MM.1S (cell line): ENCODE measurements at regions not wholly inside any gene's neighbourhood (a gene's known extent, or its start where the extent isn't known, plus 50 kb on each side); places are given as distances from the start of the nearest gene placed in this dataset.

Source experiments
- DNase-seq: peaks from one replicate; pipeline ENCODE4 v3.0.0-alpha.2; 2015
- H2AFZ ChIP-seq: fragments of 300-600 bp; sonication (generic); 2 replicates; pipeline ENCODE4 v1.6.0; 2016; ENCODE audit warnings: antibody characterized with exemption, low read length
- H3F3A ChIP-seq: fragments of 300-600 bp; sonication (generic); 2 replicates; pipeline ENCODE4 v1.6.1; 2016; ENCODE audit warnings: mild to moderate bottlenecking, antibody characterized with exemption, low read length, moderate library complexity, mixed read lengths; ENCODE audit not compliant: insufficient read depth
- H3K27ac ChIP-seq: fragments of 300-600 bp; sonication (generic); 2 replicates; pipeline ENCODE4 v1.5.1; 2016; ENCODE audit warnings: mild to moderate bottlenecking, low read length
- H3K27me3 ChIP-seq: fragments of 300-600 bp; sonication (generic); replicated peaks from 2 replicates; pipeline ENCODE4 v1.6.0; 2016; ENCODE audit warnings: low read length; ENCODE audit not compliant: insufficient read depth
- H3K36me3 ChIP-seq: fragments of 300-600 bp; sonication (generic); replicated peaks from 2 replicates; pipeline ENCODE4 v1.6.1; 2016; ENCODE audit warnings: mild to moderate bottlenecking, low read length, mixed read lengths; ENCODE audit not compliant: insufficient read depth
- H3K4me1 ChIP-seq: fragments of 300-600 bp; sonication (generic); 2 replicates; pipeline ENCODE4 v1.6.1; 2016; ENCODE audit warnings: low read length, mixed read lengths
- H3K4me2 ChIP-seq: fragments of 300-600 bp; sonication (generic); 2 replicates; pipeline ENCODE4 v1.6.0; 2016; ENCODE audit warnings: low read depth, low read length
- H3K4me3 ChIP-seq: fragments of 300-600 bp; sonication (generic); 2 replicates; pipeline ENCODE4 v1.5.1; 2016; ENCODE audit warnings: low read length, mixed read lengths
- H3K79me2 ChIP-seq: fragments of 300-600 bp; sonication (generic); 2 replicates; pipeline ENCODE4 v1.6.1; 2016; ENCODE audit warnings: mixed run types, low read length, mixed read lengths
- H3K9ac ChIP-seq: fragments of 300-600 bp; sonication (generic); 2 replicates; pipeline ENCODE4 v1.6.1; 2016; ENCODE audit warnings: low read length, mixed read lengths
- H3K9me2 ChIP-seq: fragments of 300-600 bp; sonication (generic); replicated peaks from 2 replicates; pipeline ENCODE4 v1.6.1; 2016; ENCODE audit warnings: mild to moderate bottlenecking, low read length, mixed read lengths; ENCODE audit not compliant: insufficient read depth
- H3K9me3 ChIP-seq: fragments of 300-600 bp; sonication (generic); replicated peaks from 2 replicates; pipeline ENCODE4 v1.6.1; 2016; ENCODE audit warnings: mild to moderate bottlenecking, low read length, mixed read lengths; ENCODE audit not compliant: insufficient read depth
- H4K20me1 ChIP-seq: fragments of 300-600 bp; sonication (generic); 2 replicates; pipeline ENCODE4 v1.6.1; 2016; ENCODE audit warnings: mild to moderate bottlenecking, low read length, moderate library complexity, mixed read lengths; ENCODE audit not compliant: insufficient read depth
- EZH2 ChIP-seq: fragments of 300-600 bp; sonication (generic); optimal IDR thresholded peaks from 2 replicates; pipeline ENCODE3; 2017; ENCODE audit warnings: low read depth, mild to moderate bottlenecking, antibody characterized with exemption, low read length, mixed read lengths
- EZH2phosphoT487 ChIP-seq: fragments of 300-600 bp; sonication (generic); IDR thresholded peaks from 2 replicates; pipeline ENCODE4 v1.6.1; 2018; ENCODE audit warnings: antibody characterized with exemption, low read length
- TF ChIP-seq, protein P1 (sequence below): fragments of 300-600 bp; sonication (generic); IDR thresholded peaks from 2 replicates; pipeline ENCODE4 v1.5.1; 2016; ENCODE audit warnings: antibody characterized with exemption, low read length, mixed read lengths

DNA sequence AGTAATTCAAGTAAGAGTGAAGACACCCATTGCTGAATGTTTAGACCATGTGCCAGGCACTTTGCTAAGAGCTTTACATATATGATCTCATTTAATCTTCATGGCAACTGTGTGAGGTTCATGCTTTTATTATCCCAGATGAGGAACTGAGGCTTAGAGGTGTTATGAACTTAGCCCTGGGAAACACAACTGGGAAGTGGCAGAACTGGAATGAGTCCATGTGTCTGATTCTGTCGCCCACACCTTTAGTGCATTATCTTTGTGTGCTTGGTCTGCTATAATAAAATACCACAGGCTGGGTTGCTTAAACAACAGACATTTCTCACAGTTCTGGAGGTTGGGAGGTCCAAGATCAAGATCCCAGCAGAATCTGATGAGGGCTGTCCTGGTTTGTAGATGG lies 108.7 kb upstream of the PLET1 start:
- Histone ChIP-seq H3F3A (no peaks in the 10 kb centered on the region), H3K79me2 (no peaks in the 10 kb centered on the region), H2AFZ (no peak overlapping the region), H3K27me3 (no peaks in the 10 kb centered on the region), H3K9ac (no peak overlapping the region), H3K27ac (no peak overlapping the region), H3K4me3 (no peak overlapping the region), H3K9me3 (no peaks in the 10 kb centered on the region), H3K4me1 (no peaks in the 10 kb centered on the region), H3K4me2 (no peak overlapping the region), H3K9me2 (no peaks in the 10 kb centered on the region), H3K36me3 (no peaks in the 10 kb centered on the region), H4K20me1 (no peaks in the 10 kb centered on the region)
- TF ChIP-seq EZH2phosphoT487 (no peak), EZH2 (no peak)
- TF ChIP-seq, protein P1, sequence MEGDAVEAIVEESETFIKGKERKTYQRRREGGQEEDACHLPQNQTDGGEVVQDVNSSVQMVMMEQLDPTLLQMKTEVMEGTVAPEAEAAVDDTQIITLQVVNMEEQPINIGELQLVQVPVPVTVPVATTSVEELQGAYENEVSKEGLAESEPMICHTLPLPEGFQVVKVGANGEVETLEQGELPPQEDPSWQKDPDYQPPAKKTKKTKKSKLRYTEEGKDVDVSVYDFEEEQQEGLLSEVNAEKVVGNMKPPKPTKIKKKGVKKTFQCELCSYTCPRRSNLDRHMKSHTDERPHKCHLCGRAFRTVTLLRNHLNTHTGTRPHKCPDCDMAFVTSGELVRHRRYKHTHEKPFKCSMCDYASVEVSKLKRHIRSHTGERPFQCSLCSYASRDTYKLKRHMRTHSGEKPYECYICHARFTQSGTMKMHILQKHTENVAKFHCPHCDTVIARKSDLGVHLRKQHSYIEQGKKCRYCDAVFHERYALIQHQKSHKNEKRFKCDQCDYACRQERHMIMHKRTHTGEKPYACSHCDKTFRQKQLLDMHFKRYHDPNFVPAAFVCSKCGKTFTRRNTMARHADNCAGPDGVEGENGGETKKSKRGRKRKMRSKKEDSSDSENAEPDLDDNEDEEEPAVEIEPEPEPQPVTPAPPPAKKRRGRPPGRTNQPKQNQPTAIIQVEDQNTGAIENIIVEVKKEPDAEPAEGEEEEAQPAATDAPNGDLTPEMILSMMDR = no peak
- DNase-seq = no peak

GRCh38 chr11:112369916-112370315 lies 109.3 kb upstream of the PLET1 start:
- Histone ChIP-seq H2AFZ (no peak overlapping the region), H3K4me1 (no peaks in the 10 kb centered on the region), H3K27ac (no peak overlapping the region), H3K9me3 (no peaks in the 10 kb centered on the region), H3K9ac (no peak overlapping the region), H3K4me2 (no peak overlapping the region), H3K36me3 (no peaks in the 10 kb centered on the region), H3K4me3 (no peak overlapping the region), H3K27me3 (no peaks in the 10 kb centered on the region), H3K9me2 (no peaks in the 10 kb centered on the region), H4K20me1 (no peaks in the 10 kb centered on the region), H3F3A (no peaks in the 10 kb centered on the region), H3K79me2 (no peaks in the 10 kb centered on the region)
- TF ChIP-seq EZH2phosphoT487 (no peak), EZH2 (no peak)
- TF ChIP-seq, protein P1 = no peak
- no peak for DNase-seq

DNA sequence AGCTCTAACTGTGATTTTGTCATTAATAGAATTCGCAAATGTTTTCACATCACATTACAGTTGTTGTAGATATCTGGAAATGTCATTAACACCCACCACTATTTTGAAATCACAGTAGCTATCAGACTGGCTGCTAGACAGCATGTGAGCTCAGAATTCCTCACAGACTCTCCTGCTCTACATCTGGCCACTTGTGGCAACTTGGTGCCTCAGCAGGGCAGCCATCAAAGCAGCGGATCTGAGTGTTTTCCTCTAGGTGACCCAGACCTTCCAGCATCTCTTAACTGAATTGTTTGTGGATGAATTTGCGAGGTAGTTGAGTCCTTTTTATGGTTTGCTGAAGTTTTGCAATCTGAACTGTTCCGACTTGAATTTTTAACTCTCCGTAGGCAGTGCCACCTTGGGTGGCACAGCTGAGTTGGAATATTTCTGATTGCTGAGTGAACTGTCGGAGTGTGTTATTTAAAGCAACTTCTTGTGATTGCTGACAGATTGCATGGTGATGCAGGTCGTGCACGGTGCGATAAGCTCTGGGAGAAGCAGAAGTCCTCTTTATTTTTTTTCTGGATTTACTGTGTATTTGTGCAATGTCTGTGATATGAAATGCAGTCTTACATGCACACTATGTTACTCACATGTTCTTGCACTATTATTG lies 114.0 kb upstream of the PLET1 start:
- Histone ChIP-seq H3K27ac (no peak overlapping the region), H3F3A (no peaks in the 10 kb centered on the region), H3K4me2 (no peak overlapping the region), H4K20me1 (no peaks in the 10 kb centered on the region), H3K9me2 (no peaks in the 10 kb centered on the region), H2AFZ (no peak overlapping the region), H3K36me3 (no peaks in the 10 kb centered on the region), H3K79me2 (no peaks in the 10 kb centered on the region), H3K27me3 (no peaks in the 10 kb centered on the region), H3K9ac (no peak overlapping the region), H3K9me3 (no peaks in the 10 kb centered on the region), H3K4me1 (no peaks in the 10 kb centered on the region), H3K4me3 (no peak overlapping the region)
- DNase-seq = no peak
- TF ChIP-seq EZH2phosphoT487 (no peak), EZH2 (no peak)
- TF ChIP-seq, protein P1 = no peak
